Testis (tissue), 2 donors: ENCODE measurements at regions not wholly inside any gene's neighbourhood (a gene's known extent, or its start where the extent isn't known, plus 50 kb on each side); places are given as distances from the start of the nearest gene placed in this dataset.

Experiments used
- POLR2A ChIP-seq: fragments of 450-650 bp; IDR thresholded peaks from one replicate; pipeline ENCODE4 v1.6.1; 2017; ENCODE audit warnings: antibody characterized with exemption, mild to moderate bottlenecking, moderate library complexity
- TF ChIP-seq, protein P1 (sequence below), 3 experiments: fragments of 450-650 bp in 2 of 3; fragments of 200-600 bp in 1 of 3; sonication (generic) in 1 of 3; IDR thresholded peaks; one replicate each; pipeline ENCODE4 v1.5.1; 2016 to 2019; ENCODE audit warnings: antibody characterized with exemption in 3 of 3, mild to moderate bottlenecking in 2 of 3, moderate library complexity in 1 of 3

DNA sequence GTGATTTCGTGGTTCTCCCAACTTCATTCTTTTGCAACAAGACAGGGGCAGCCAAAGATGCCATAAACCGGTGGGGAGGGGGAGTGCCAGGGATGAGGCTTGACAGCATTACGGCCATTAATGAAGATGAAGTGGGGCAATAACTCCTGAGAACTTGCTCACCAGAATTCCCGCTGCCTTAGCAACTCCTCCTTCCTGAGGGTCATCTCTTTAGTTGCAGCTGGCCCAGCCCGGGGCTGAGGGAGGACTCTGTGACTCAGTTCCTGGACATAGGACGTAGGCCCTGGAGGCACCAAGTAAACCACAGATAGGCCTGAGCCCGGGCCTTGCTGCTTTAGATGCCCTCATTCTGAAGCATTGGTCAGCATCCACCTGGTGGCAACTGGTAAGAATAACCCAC is 330.2 kb downstream of the RRAGC start:
- TF ChIP-seq, protein P1, sequence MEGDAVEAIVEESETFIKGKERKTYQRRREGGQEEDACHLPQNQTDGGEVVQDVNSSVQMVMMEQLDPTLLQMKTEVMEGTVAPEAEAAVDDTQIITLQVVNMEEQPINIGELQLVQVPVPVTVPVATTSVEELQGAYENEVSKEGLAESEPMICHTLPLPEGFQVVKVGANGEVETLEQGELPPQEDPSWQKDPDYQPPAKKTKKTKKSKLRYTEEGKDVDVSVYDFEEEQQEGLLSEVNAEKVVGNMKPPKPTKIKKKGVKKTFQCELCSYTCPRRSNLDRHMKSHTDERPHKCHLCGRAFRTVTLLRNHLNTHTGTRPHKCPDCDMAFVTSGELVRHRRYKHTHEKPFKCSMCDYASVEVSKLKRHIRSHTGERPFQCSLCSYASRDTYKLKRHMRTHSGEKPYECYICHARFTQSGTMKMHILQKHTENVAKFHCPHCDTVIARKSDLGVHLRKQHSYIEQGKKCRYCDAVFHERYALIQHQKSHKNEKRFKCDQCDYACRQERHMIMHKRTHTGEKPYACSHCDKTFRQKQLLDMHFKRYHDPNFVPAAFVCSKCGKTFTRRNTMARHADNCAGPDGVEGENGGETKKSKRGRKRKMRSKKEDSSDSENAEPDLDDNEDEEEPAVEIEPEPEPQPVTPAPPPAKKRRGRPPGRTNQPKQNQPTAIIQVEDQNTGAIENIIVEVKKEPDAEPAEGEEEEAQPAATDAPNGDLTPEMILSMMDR (IDR thresholded peaks at IDR 0.05): no peak
- no peak for TF ChIP-seq POLR2A
